ENCODE measurements at regions not wholly inside any gene's neighbourhood (a gene's known extent, or its start where the extent isn't known, plus 50 kb on each side); places are given as distances from the start of the nearest gene placed in this dataset.

DNA sequence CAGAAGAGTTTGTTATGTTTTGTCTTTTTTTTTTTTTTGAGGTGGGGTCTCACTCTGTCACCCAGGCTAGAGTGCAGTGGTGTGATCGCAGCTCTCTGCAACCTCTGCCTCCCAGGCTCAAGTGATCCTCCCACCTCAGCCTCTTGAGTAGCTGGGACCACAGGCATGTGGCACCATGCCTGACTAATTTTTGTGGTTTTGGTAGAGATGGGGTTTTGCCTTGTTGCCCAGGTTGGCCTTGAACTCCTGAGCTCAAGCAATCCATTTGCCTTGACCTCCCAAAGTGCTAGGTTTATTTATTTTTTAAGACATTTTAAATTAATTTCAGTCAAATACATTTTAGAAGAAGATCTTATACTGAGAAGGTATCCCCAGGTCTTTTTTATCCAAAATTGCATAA is 366.7 kb downstream of the KCNJ2 start:
- Histone ChIP-seq H3F3A (ENCODE audit: insufficient read depth, low read length) (no peaks in the 10 kb centered on the region), H3K9ac (ENCODE audit: low read length) (no peak overlapping the region), H3K79me2 (ENCODE audit: insufficient read depth, low read length) (no peaks in the 10 kb centered on the region), H3K9me3 (ENCODE audit: low read length) (no peaks in the 10 kb centered on the region), H3K9me2 (ENCODE audit: low read depth, low read length) (no peaks in the 10 kb centered on the region), H3K4me2 (ENCODE audit: low read length) (no peak overlapping the region), H3K4me1 (ENCODE audit: insufficient read depth, low read length, severe bottlenecking) (no peaks in the 10 kb centered on the region), H3K36me3 (ENCODE audit: insufficient read depth, low read length) (no peaks in the 10 kb centered on the region), H3K27ac (ENCODE audit: low read depth, low read length, poor library complexity, severe bottlenecking) (no peak overlapping the region), H3K4me3 (ENCODE audit: low read depth, low read length, poor library complexity, severe bottlenecking) (no peak overlapping the region), H3K27me3 (ENCODE audit: insufficient read depth, low read length) (no peaks in the 10 kb centered on the region), H4K20me1 (ENCODE audit: insufficient read depth, low read length) (no peaks in the 10 kb centered on the region), H2AFZ (ENCODE audit: low read length) (no peak overlapping the region)
- TF ChIP-seq, protein P1, sequence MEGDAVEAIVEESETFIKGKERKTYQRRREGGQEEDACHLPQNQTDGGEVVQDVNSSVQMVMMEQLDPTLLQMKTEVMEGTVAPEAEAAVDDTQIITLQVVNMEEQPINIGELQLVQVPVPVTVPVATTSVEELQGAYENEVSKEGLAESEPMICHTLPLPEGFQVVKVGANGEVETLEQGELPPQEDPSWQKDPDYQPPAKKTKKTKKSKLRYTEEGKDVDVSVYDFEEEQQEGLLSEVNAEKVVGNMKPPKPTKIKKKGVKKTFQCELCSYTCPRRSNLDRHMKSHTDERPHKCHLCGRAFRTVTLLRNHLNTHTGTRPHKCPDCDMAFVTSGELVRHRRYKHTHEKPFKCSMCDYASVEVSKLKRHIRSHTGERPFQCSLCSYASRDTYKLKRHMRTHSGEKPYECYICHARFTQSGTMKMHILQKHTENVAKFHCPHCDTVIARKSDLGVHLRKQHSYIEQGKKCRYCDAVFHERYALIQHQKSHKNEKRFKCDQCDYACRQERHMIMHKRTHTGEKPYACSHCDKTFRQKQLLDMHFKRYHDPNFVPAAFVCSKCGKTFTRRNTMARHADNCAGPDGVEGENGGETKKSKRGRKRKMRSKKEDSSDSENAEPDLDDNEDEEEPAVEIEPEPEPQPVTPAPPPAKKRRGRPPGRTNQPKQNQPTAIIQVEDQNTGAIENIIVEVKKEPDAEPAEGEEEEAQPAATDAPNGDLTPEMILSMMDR (IDR thresholded peaks at IDR 0.05; ENCODE audit: low read length), result no peak

DNA sequence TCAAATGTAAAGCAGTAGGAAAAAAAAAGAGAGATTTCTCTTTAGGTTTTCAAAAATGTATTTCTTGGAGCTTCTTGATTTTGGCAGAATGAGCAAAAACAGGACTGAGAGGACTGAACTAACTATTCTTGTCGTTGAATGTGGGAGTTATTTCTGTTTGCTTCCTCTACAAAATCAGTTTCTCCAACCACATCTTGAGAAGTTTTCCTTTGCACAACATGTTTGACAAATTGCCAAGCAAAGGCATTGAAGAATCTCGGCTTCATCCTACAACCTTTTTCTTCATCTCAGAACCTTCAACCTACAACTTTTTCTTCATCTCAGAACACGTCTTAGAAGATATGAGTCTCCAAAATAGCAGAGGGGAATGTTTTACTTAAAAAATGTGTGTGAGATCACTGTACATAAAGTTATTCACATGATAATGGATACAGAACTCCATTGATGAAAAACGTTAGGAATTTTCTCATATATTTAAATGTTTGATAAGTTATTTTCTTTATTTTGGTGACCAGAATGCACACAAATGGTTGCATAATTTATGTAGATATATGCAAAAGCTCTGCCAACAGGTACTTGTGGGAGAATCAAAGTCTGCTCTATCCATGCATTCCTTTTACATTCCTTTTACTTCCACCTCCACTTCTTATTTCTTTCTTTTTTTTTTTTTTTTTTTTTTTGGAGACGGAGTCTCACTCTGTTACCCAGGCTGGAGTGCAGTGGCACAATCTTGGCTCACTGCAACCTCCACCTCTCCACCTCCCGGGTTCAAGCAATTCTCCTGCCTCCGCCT is 370.0 kb downstream of the KCNJ2 start:
- TF ChIP-seq, protein P1 (IDR thresholded peaks at IDR 0.05; ENCODE audit: low read length), result no peak
- TF ChIP-seq EZH2 (IDR thresholded peaks at IDR 0.05; ENCODE audit: borderline replicate concordance, low read length), result no peak
- Histone ChIP-seq H3K4me1 (ENCODE audit: insufficient read depth, low read length, severe bottlenecking) (no peaks in the 10 kb centered on the region), H3F3A (ENCODE audit: insufficient read depth, low read length) (no peaks in the 10 kb centered on the region), H3K27ac (ENCODE audit: low read depth, low read length, poor library complexity, severe bottlenecking) (no peak overlapping the region), H3K27me3 (ENCODE audit: insufficient read depth, low read length) (no peaks in the 10 kb centered on the region), H3K36me3 (ENCODE audit: insufficient read depth, low read length) (no peaks in the 10 kb centered on the region), H3K79me2 (ENCODE audit: insufficient read depth, low read length) (no peaks in the 10 kb centered on the region), H3K9ac (ENCODE audit: low read length) (no peak overlapping the region), H4K20me1 (ENCODE audit: insufficient read depth, low read length) (no peaks in the 10 kb centered on the region), H3K4me3 (ENCODE audit: low read depth, low read length, poor library complexity, severe bottlenecking) (no peak overlapping the region), H2AFZ (ENCODE audit: low read length) (no peak overlapping the region), H3K9me3 (ENCODE audit: low read length) (no peaks in the 10 kb centered on the region), H3K9me2 (ENCODE audit: low read depth, low read length) (no peaks in the 10 kb centered on the region), H3K4me2 (ENCODE audit: low read length) (no peak overlapping the region)

DNA sequence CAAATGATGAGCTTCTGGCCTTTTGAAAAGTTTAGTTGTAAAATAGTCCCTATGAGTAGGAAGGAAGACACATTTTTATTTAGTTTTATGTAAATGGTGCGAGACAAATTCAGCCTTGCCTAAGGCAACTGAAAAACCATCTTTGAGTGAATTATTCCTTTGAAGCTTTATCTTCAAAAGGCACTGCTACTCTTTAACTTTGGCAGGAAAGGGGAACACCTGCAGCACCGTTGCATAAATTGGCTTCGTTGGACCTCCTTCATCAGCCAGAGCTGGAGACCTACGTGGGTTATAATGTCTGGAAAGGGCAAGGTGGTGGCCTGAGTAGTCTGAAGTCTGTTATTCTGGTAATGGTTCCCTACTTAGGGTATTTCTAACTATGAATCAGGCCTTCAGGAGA is 373.5 kb downstream of the KCNJ2 start:
- no peaks in the 10 kb centered on the region for H3K27me3 ChIP-seq (ENCODE audit: insufficient read depth, low read length)
- no peaks in the 10 kb centered on the region for H3K9me3 ChIP-seq (ENCODE audit: low read length)
- TF ChIP-seq EZH2 (IDR thresholded peaks at IDR 0.05; ENCODE audit: borderline replicate concordance, low read length), result no peak
- TF ChIP-seq, protein P1 (IDR thresholded peaks at IDR 0.05; ENCODE audit: low read length), result no peak
- no peak overlapping the region for H3K4me2 ChIP-seq (ENCODE audit: low read length)
- no peak overlapping the region for H3K9ac ChIP-seq (ENCODE audit: low read length)
- no peak overlapping the region for H3K27ac ChIP-seq (ENCODE audit: low read depth, low read length, poor library complexity, severe bottlenecking)
- no peak overlapping the region for H3K4me3 ChIP-seq (ENCODE audit: low read depth, low read length, poor library complexity, severe bottlenecking)
- H3K79me2 ChIP-seq (ENCODE audit: insufficient read depth, low read length), result no peaks in the 10 kb centered on the region
- no peaks in the 10 kb centered on the region for H3K4me1 ChIP-seq (ENCODE audit: insufficient read depth, low read length, severe bottlenecking)
- H3F3A ChIP-seq (ENCODE audit: insufficient read depth, low read length), result no peaks in the 10 kb centered on the region
- H2AFZ ChIP-seq (ENCODE audit: low read length), result no peak overlapping the region
- no peaks in the 10 kb centered on the region for H3K36me3 ChIP-seq (ENCODE audit: insufficient read depth, low read length)
- no peaks in the 10 kb centered on the region for H4K20me1 ChIP-seq (ENCODE audit: insufficient read depth, low read length)
- no peaks in the 10 kb centered on the region for H3K9me2 ChIP-seq (ENCODE audit: low read depth, low read length)

Measured in OCI-LY1 (cell line).